Testis (tissue), 2 donors: ENCODE measurements at regions not wholly inside any gene's neighbourhood (a gene's known extent, or its start where the extent isn't known, plus 50 kb on each side); places are given as distances from the start of the nearest gene placed in this dataset.

Experiments used
- POLR2A ChIP-seq: fragments of 450-650 bp; IDR thresholded peaks from one replicate; pipeline ENCODE4 v1.6.1; 2017; ENCODE audit warnings: antibody characterized with exemption, mild to moderate bottlenecking, moderate library complexity
- TF ChIP-seq, protein P1 (sequence below), 3 experiments: fragments of 450-650 bp in 2 of 3; fragments of 200-600 bp in 1 of 3; sonication (generic) in 1 of 3; IDR thresholded peaks; one replicate each; pipeline ENCODE4 v1.5.1; 2016 to 2019; ENCODE audit warnings: antibody characterized with exemption in 3 of 3, mild to moderate bottlenecking in 2 of 3, moderate library complexity in 1 of 3

DNA sequence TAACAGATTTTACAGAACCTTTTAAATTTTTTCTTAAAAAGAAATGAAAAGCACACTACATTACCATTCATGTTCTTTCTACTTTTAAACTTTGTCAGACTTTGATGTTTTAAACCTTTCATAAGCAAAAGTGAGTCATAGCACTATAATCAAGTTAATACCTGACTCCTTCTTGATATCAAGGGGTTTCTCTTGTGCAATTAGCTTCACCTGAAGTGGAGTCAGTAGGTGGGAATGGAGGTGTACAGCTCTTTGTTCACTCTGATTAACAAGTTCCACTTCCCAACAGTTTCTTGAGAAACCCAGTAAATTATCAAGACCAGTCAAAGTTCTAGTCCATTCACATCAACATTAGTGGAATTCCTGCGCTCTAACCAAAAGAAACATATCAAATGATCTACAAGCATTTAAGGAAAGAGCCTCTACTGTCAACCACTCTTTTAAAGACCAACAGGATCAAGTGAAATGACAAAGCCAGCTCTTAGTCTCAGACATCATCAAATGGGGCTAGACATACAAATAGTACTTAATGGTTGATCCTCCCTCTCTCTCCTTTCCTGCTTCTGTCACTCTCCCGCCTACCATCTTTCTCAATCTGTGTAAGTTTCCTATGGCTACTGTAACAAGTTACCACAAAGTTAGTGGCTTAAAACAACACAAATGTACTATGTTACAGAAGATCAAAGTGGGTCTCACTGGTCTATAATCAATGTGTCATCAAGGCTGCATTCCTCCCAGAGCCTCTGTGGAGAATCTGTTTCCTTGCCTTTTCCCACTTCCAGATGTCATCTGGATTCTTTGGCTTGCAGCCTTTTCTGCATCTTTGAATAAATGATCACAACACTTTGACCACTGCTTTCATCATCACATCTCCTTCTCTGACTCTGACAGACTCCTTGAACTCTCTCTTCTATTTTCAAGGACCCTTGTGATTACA, 68.0 kb downstream of the HINT1 start:
- TF ChIP-seq, protein P1, sequence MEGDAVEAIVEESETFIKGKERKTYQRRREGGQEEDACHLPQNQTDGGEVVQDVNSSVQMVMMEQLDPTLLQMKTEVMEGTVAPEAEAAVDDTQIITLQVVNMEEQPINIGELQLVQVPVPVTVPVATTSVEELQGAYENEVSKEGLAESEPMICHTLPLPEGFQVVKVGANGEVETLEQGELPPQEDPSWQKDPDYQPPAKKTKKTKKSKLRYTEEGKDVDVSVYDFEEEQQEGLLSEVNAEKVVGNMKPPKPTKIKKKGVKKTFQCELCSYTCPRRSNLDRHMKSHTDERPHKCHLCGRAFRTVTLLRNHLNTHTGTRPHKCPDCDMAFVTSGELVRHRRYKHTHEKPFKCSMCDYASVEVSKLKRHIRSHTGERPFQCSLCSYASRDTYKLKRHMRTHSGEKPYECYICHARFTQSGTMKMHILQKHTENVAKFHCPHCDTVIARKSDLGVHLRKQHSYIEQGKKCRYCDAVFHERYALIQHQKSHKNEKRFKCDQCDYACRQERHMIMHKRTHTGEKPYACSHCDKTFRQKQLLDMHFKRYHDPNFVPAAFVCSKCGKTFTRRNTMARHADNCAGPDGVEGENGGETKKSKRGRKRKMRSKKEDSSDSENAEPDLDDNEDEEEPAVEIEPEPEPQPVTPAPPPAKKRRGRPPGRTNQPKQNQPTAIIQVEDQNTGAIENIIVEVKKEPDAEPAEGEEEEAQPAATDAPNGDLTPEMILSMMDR (IDR thresholded peaks at IDR 0.05): no peak
- TF ChIP-seq POLR2A: no peak
